ENCODE measurements at regions not wholly inside any gene's neighbourhood (a gene's known extent, or its start where the extent isn't known, plus 50 kb on each side); places are given as distances from the start of the nearest gene placed in this dataset.

- no peak overlapping the region for H3K27ac ChIP-seq (ENCODE audit: low read depth, low read length)
- H3K9me3 ChIP-seq (ENCODE audit: control insufficient read depth in 1 of 2, insufficient read depth in 1 of 2, low read depth in 1 of 2, low read length in 2 of 2) = no peaks in the 10 kb centered on the region
- no peak overlapping the region for H3K4me2 ChIP-seq (ENCODE audit: low read length)
- ChIA-PET POLR2A (no interaction called here), RAD21 (ENCODE audit: low non-redundant PET in 1 of 2, low total read pairs in 2 of 2, uncharacterized antibody in 2 of 2, unreplicated experiment in 2 of 2) (no interaction called here), CTCF (no interaction called here)
- H3K9ac ChIP-seq (ENCODE audit: low read length) = no peak overlapping the region
- no peak overlapping the region for H2AFZ ChIP-seq (ENCODE audit: low read depth, low read length, poor library complexity, severe bottlenecking)
- H3K9me2 ChIP-seq (ENCODE audit: insufficient read depth) = no peaks in the 10 kb centered on the region
- no peaks in the 10 kb centered on the region for H3K4me1 ChIP-seq (ENCODE audit: control insufficient read depth in 1 of 2, insufficient read depth in 2 of 2, low read length in 2 of 2)
- H3K36me3 ChIP-seq (ENCODE audit: control insufficient read depth in 1 of 2, insufficient read depth in 2 of 2, low read length in 2 of 2) = no peaks in the 10 kb centered on the region
- no peaks in the 10 kb centered on the region for H3K79me2 ChIP-seq (ENCODE audit: insufficient read depth, low read length)
- H3K4me3 ChIP-seq (replicated peaks in 1 of 2; ENCODE audit: low read depth in 1 of 2, low read length in 2 of 2) = no peak overlapping the region
- BruUV-seq (replicated peaks) = no TSS peak
- no peaks in the 10 kb centered on the region for H3K27me3 ChIP-seq (ENCODE audit: insufficient read depth, low read length)
- ATAC-seq (no peak), DNase-seq (ENCODE audit: low read depth, low spot score) (no peak)
- TF ChIP-seq SRF (IDR thresholded peaks at IDR 0.05; ENCODE audit: low read depth) = no peak
- TF ChIP-seq YY1 (IDR thresholded peaks at IDR 0.05; ENCODE audit: extremely low read depth, insufficient replicate concordance, low read depth, low read length) = no peak
- TF ChIP-seq, protein P1, sequence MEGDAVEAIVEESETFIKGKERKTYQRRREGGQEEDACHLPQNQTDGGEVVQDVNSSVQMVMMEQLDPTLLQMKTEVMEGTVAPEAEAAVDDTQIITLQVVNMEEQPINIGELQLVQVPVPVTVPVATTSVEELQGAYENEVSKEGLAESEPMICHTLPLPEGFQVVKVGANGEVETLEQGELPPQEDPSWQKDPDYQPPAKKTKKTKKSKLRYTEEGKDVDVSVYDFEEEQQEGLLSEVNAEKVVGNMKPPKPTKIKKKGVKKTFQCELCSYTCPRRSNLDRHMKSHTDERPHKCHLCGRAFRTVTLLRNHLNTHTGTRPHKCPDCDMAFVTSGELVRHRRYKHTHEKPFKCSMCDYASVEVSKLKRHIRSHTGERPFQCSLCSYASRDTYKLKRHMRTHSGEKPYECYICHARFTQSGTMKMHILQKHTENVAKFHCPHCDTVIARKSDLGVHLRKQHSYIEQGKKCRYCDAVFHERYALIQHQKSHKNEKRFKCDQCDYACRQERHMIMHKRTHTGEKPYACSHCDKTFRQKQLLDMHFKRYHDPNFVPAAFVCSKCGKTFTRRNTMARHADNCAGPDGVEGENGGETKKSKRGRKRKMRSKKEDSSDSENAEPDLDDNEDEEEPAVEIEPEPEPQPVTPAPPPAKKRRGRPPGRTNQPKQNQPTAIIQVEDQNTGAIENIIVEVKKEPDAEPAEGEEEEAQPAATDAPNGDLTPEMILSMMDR (IDR thresholded peaks at IDR 0.05 in 2 of 3, conservative IDR thresholded peaks at IDR 0.05 in 1 of 3; ENCODE audit: borderline replicate concordance in 1 of 3, insufficient read depth in 1 of 3, low read depth in 2 of 3, low read length in 2 of 3) = no peak
- TF ChIP-seq POLR2A (IDR thresholded peaks at IDR 0.05; ENCODE audit: borderline replicate concordance, extremely low read depth, insufficient read depth, insufficient read length) = no peak
- TF ChIP-seq ZFX (IDR thresholded peaks at IDR 0.05) = no peak
- TF ChIP-seq SP1 (IDR thresholded peaks at IDR 0.05; ENCODE audit: low read depth) = no peak
- no peak for TF ChIP-seq ZBTB33 (IDR thresholded peaks at IDR 0.05; ENCODE audit: extremely low read depth, insufficient replicate concordance, low read length)
- intact Hi-C loops (cut with micrococcal nuclease) = no loop called here
- H4K20me1 ChIP-seq (ENCODE audit: insufficient read depth) = no peaks in the 10 kb centered on the region
Observed at GRCh38 chr6:106740287-106740686, 110.9 kb downstream of the QRSL1 start.
